Dendritic cell treated with granulocyte-macrophage colony-stimulating factor and Interleukin-4, amounts not matched to agents 40 ng/mL and 50 ng/mL, for 4 days (primary cell): ENCODE measurements at regions not wholly inside any gene's neighbourhood (a gene's known extent, or its start where the extent isn't known, plus 50 kb on each side); places are given as distances from the start of the nearest gene placed in this dataset.
A peak's percentile ranks its signal among the peaks of the same experiment; 100 is the strongest.

Experiments used
- H3K27ac Mint-ChIP-seq: one replicate; pipeline ENCODE4 v1.8.0; 2022; ENCODE audit warnings: mild to moderate bottlenecking, mixed read lengths
- H3K27me3 Mint-ChIP-seq: one replicate; pipeline ENCODE4 v1.8.0; 2022; ENCODE audit warnings: mild to moderate bottlenecking, mixed read lengths
- H3K36me3 Mint-ChIP-seq: one replicate; pipeline ENCODE4 v1.8.0; 2022; ENCODE audit warnings: low read depth, mixed read lengths
- H3K4me1 Mint-ChIP-seq: one replicate; pipeline ENCODE4 v1.8.0; 2022; ENCODE audit warnings: low read depth, mixed read lengths
- H3K4me3 Mint-ChIP-seq: one replicate; pipeline ENCODE4 v1.8.0; 2022; ENCODE audit warnings: mild to moderate bottlenecking, moderate library complexity, mixed read lengths
- H3K9me3 Mint-ChIP-seq: one replicate; pipeline ENCODE4 v1.8.0; 2022; ENCODE audit warnings: mixed read lengths
- intact Hi-C: fragments of 100-400 bp; cut with micrococcal nuclease; formaldehyde crosslinking; loops from one replicate; pipeline ENCODE4 v1.15.0; 2022

- intact Hi-C loops = no loop called here
- Mint-ChIP-seq H3K9me3 (peaks cover 36% of the 10 kb centered on the region), H3K4me3 (no peak overlapping the region), H3K4me1 (no peaks in the 10 kb centered on the region), H3K27me3 (no peaks in the 10 kb centered on the region), H3K27ac (no peak overlapping the region), H3K36me3 (no peaks in the 10 kb centered on the region)
Observed at GRCh38 chr18:70442933-70443332, 154.1 kb downstream of the SOCS6 start.

DNA sequence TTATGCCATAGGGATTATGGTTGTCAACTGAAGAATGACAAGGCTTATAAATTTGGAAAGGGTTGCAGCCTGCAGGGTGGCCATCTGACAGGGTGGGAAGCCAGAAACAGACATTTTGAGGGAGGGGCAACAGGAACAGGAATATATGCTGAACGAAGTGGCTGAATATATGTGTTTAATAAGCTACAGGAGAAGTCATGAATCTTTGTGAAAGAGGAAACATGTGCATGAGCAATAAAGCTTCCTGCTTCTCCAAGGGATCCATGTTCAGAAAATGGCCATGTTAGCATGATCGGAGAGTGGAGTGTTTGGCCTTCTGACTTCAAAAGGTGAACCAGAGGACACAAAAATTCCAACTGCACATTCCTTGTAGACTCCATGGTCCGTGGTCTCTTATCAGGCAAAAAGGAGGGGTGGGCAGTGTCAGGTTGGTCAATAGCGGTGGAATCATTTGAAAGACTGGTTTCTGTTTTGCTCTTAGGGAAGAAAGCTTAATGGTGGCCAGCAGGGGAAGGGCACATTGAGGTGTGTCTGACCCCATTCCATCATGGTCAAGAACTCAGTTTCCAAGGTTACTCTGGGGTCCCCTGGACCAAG is 144.1 kb downstream of the SOCS6 start:
- intact Hi-C loops = loop anchor here (5.0 kb wide), 1 partner anchor 146 kb away; the partner anchor contains the start of gene SOCS6
- Mint-ChIP-seq H3K27ac (peak overlapping the region; percentile 41), H3K27me3 (peaks cover 4% of the 10 kb centered on the region), H3K36me3 (peaks cover 5% of the 10 kb centered on the region), H3K4me1 (peaks cover 24% of the 10 kb centered on the region), H3K9me3 (peaks cover 9% of the 10 kb centered on the region), H3K4me3 (no peak overlapping the region)

- intact Hi-C loops = loop anchor here (5.0 kb wide), 1 partner anchor 144 kb away; the partner anchor contains the start of gene SOCS6
- no peak overlapping the region for H3K4me3 Mint-ChIP-seq
- peaks cover 9% of the 10 kb centered on the region for H3K9me3 Mint-ChIP-seq
- no peak overlapping the region for H3K27ac Mint-ChIP-seq
- H3K4me1 Mint-ChIP-seq = peaks cover 24% of the 10 kb centered on the region
- peaks cover 5% of the 10 kb centered on the region for H3K36me3 Mint-ChIP-seq
- H3K27me3 Mint-ChIP-seq = peaks cover 4% of the 10 kb centered on the region
Observed at GRCh38 chr18:70431203-70431624, 142.4 kb downstream of the SOCS6 start.

DNA sequence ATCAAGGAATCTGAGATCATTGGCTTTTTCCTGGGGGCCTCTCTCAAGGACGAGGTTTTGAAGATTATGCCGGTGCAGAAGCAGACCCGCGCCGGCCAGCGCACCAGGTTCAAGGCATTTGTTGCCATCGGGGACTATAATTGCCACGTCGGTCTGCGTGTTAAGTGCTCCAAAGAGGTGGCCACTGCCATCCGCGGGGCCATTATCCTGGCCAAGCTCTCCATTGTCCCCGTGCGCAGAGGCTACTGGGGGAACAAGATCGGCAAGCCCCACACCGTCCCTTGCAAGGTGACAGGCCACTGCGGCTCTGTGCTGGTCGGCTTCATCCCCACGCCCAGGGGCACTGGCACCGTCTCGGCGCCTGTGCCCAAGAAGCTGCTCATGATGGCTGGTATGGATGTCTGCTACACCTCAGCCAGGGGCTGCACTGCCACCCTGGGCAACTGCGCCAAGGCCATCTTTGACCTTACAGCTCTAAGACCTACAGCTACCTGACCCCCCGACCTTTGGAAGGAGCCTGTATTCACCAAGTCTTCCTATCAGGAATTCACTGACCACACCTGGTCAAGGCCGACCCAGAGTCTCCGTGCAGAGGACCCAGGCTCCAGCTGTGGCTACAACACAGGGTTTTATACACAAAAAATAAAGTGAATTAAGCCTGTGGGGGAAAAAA is 141.8 kb downstream of the SOCS6 start:
- H3K4me3 Mint-ChIP-seq = no peak overlapping the region
- peaks cover 1% of the 10 kb centered on the region for H3K27me3 Mint-ChIP-seq
- H3K9me3 Mint-ChIP-seq = peaks cover 9% of the 10 kb centered on the region
- peaks cover 5% of the 10 kb centered on the region for H3K36me3 Mint-ChIP-seq
- intact Hi-C loops = loop anchor here (5.0 kb wide), 1 partner anchor 143 kb away; the partner anchor contains the start of gene SOCS6
- H3K27ac Mint-ChIP-seq = no peak overlapping the region
- H3K4me1 Mint-ChIP-seq = peaks cover 24% of the 10 kb centered on the region

GRCh38 chr18:70429847-70430500 is 141.1 kb downstream of the SOCS6 start:
- Mint-ChIP-seq H3K4me1 (peaks cover 24% of the 10 kb centered on the region), H3K27ac (peak overlapping the region; percentile 56), H3K9me3 (peaks cover 9% of the 10 kb centered on the region), H3K27me3 (peaks cover 1% of the 10 kb centered on the region), H3K4me3 (no peak overlapping the region), H3K36me3 (peaks cover 5% of the 10 kb centered on the region)
- intact Hi-C loops = loop anchor here (5.0 kb wide), 1 partner anchor 143 kb away; the partner anchor contains the start of gene SOCS6

- intact Hi-C loops = no loop called here
- H3K27ac Mint-ChIP-seq = no peak overlapping the region
Observed at GRCh38 chr18:70428439-70428838, 139.6 kb downstream of the SOCS6 start.

DNA sequence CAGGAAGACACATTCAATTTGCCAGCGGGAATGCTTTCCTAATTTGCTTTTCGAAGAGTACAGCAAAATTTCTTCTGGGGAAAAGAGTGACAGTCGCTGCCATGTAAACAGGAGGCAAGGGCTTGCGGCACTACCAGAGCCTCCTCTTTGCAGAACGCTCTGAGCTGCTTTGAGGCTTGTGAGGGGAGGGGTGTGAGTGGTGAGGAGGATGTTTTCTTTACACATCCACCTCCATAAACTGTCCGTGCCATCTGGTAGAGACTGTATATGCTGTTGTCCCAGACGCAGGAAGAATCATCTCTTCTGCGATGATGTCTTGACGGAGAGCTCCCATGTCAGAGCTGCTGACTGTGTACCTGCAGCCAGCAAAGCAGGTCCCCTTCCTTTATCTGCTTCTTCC is 138.0 kb downstream of the SOCS6 start:
- no peak overlapping the region for H3K27ac Mint-ChIP-seq
- H3K4me3 Mint-ChIP-seq = no peak overlapping the region
- peaks cover 1% of the 10 kb centered on the region for H3K27me3 Mint-ChIP-seq
- peaks cover 5% of the 10 kb centered on the region for H3K36me3 Mint-ChIP-seq
- H3K9me3 Mint-ChIP-seq = peaks cover 9% of the 10 kb centered on the region
- H3K4me1 Mint-ChIP-seq = peaks cover 34% of the 10 kb centered on the region
- intact Hi-C loops = no loop called here

More at GRCh38 chr18:70428439-70428838, 139.6 kb downstream of the SOCS6 start:
- Mint-ChIP-seq H3K27me3 (peaks cover 1% of the 10 kb centered on the region), H3K36me3 (peaks cover 5% of the 10 kb centered on the region), H3K4me3 (no peak overlapping the region), H3K9me3 (peaks cover 9% of the 10 kb centered on the region), H3K4me1 (peaks cover 31% of the 10 kb centered on the region)

DNA sequence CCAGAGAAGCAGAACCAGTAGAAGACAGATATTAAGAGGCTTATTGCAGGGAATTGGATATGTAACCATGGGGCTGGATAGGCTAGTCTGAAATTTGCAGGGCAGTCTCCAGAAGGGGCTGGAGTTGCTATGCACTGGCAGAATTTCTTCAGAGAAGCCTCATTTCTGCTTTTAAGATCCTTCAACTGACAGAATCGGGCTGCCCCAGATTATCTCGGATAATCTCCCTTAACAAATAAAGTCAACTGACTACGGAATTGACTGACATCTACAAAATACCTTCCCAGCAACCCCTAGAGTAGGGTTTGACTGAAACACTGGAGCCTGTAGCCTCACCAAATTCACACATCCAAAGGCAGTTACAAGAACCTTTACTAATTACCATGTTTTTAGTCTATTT is 136.4 kb downstream of the SOCS6 start:
- Mint-ChIP-seq H3K27me3 (peaks cover 1% of the 10 kb centered on the region), H3K27ac (no peak overlapping the region), H3K36me3 (peaks cover 5% of the 10 kb centered on the region), H3K9me3 (peaks cover 9% of the 10 kb centered on the region), H3K4me3 (no peak overlapping the region), H3K4me1 (peaks cover 49% of the 10 kb centered on the region)
- intact Hi-C loops = no loop called here

GRCh38 chr18:70423988-70424387 is 135.1 kb downstream of the SOCS6 start:
- Mint-ChIP-seq H3K27me3 (peaks cover 1% of the 10 kb centered on the region), H3K4me3 (no peak overlapping the region), H3K4me1 (peaks cover 51% of the 10 kb centered on the region), H3K9me3 (no peaks in the 10 kb centered on the region), H3K36me3 (no peaks in the 10 kb centered on the region), H3K27ac (no peak overlapping the region)
- intact Hi-C loops = no loop called here

GRCh38 chr18:70423120-70423519 is 134.3 kb downstream of the SOCS6 start:
- intact Hi-C loops = no loop called here
- Mint-ChIP-seq H3K4me3 (no peak overlapping the region), H3K4me1 (peaks cover 58% of the 10 kb centered on the region), H3K27ac (peak overlapping the region; percentile 12), H3K36me3 (no peaks in the 10 kb centered on the region), H3K27me3 (peaks cover 1% of the 10 kb centered on the region), H3K9me3 (no peaks in the 10 kb centered on the region)

- no peak overlapping the region for H3K4me3 Mint-ChIP-seq
- peaks cover 58% of the 10 kb centered on the region for H3K4me1 Mint-ChIP-seq
- intact Hi-C loops = no loop called here
- no peaks in the 10 kb centered on the region for H3K9me3 Mint-ChIP-seq
- peak overlapping the region; percentile 12 for H3K27ac Mint-ChIP-seq
- no peaks in the 10 kb centered on the region for H3K27me3 Mint-ChIP-seq
- H3K36me3 Mint-ChIP-seq = no peaks in the 10 kb centered on the region
Observed at GRCh38 chr18:70422391-70422965, 133.6 kb downstream of the SOCS6 start.

DNA sequence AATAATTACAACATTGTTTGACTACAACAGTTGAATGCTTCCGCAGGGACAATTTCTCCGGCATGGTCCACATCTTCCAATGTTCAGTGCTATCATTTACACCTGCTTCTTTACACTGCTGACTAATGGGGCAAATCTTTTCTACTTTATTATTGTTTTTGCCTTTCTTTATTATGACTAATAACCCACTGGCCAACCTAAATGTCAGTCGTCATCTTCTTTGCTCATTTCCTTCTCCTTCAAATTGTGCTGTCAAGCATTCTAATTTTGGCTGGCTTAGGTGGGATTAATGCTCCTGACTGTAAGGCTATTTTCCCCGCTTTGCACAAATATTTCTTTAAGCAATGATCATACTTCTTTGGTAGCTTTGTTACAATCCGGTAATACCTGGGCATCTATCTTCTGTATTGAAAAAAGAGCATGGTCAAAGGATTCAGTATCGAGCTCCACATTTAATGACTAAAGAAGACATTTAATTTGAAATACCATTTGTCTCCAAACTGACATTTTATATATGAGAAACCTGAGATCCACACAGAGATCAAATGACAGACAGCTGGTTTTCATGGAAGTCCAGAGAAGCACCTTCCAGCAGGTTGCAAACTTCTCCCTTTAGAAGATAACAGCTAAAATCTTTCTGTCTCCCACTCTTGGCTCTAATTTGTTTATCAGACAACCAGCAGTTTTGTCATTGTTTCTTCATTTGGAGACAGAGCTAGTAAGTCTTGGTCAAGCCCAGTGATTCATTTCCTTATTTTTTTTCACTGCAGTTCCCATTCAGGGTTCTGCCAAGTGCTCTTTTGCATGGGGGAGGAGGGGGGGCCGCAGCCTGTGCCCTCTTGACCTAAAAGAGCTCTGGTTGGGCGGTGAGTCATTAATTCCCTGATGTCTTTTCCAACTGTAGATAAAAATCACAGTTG is 132.9 kb downstream of the SOCS6 start:
- peak overlapping the region; percentile 58 for H3K27ac Mint-ChIP-seq
- intact Hi-C loops = no loop called here
- peaks cover 58% of the 10 kb centered on the region for H3K4me1 Mint-ChIP-seq
- no peaks in the 10 kb centered on the region for H3K27me3 Mint-ChIP-seq
- no peaks in the 10 kb centered on the region for H3K9me3 Mint-ChIP-seq
- H3K4me3 Mint-ChIP-seq = no peak overlapping the region
- no peaks in the 10 kb centered on the region for H3K36me3 Mint-ChIP-seq
